22Rv1 (cell line): ENCODE measurements at regions not wholly inside any gene's neighbourhood (a gene's known extent, or its start where the extent isn't known, plus 50 kb on each side); places are given as distances from the start of the nearest gene placed in this dataset.

Experiments
- H3K27ac ChIP-seq: fragments of 450-650 bp; 2 replicates; pipeline ENCODE4 v1.5.1; 2017
- CTCF ChIP-seq: fragments of 450-650 bp; IDR thresholded peaks from 2 replicates; pipeline ENCODE4 v1.5.1; 2017; ENCODE audit warnings: mild to moderate bottlenecking
- ZFX ChIP-seq: fragments of 450-650 bp; IDR thresholded peaks from 2 replicates; pipeline ENCODE4 v1.6.1; 2017; ENCODE audit warnings: antibody characterized with exemption, borderline replicate concordance

- H3K27ac ChIP-seq: no peak overlapping the region
- TF ChIP-seq CTCF (no peak), ZFX (no peak)
Measured at GRCh38 chr1:221993444-221993948, 251.6 kb upstream of the DUSP10 start.

GRCh38 chr1:221992427-221992826 is 250.5 kb upstream of the DUSP10 start:
- TF ChIP-seq CTCF (no peak), ZFX (no peak)
- no peak overlapping the region for H3K27ac ChIP-seq

GRCh38 chr1:221991221-221991620 is 249.3 kb upstream of the DUSP10 start:
- TF ChIP-seq CTCF: no peak
- TF ChIP-seq ZFX: no peak
- no peak overlapping the region for H3K27ac ChIP-seq

GRCh38 chr1:221989741-221990140 is 247.9 kb upstream of the DUSP10 start:
- TF ChIP-seq CTCF: no peak
- no peak for TF ChIP-seq ZFX

GRCh38 chr1:221988829-221989228 is 246.9 kb upstream of the DUSP10 start:
- no peak overlapping the region for H3K27ac ChIP-seq
- TF ChIP-seq ZFX (no peak), CTCF (no peak)

More at GRCh38 chr1:221989741-221990140, 247.9 kb upstream of the DUSP10 start:
- H3K27ac ChIP-seq: no peak overlapping the region

- TF ChIP-seq CTCF: no peak
- no peak for TF ChIP-seq ZFX
- no peak overlapping the region for H3K27ac ChIP-seq
Measured at GRCh38 chr1:221987860-221988520, 246.1 kb upstream of the DUSP10 start.

- TF ChIP-seq CTCF (no peak), ZFX (no peak)
- no peak overlapping the region for H3K27ac ChIP-seq
Measured at GRCh38 chr1:221983444-221983843, 241.6 kb upstream of the DUSP10 start.
